HK-2 (cell line): ENCODE measurements at regions not wholly inside any gene's neighbourhood (a gene's known extent, or its start where the extent isn't known, plus 50 kb on each side); places are given as distances from the start of the nearest gene placed in this dataset.

Experiments used
- DNase-seq: peaks from one replicate; pipeline ENCODE4 v3.0.0-alpha.2; 2018; ENCODE audit not compliant: unreplicated experiment

GRCh38 chr1:94707321-94708298 is 112.5 kb upstream of the SLC44A3 start:
- no peak for DNase-seq

- DNase-seq, result no peak
Observed at GRCh38 chr1:94702442-94702815, 117.7 kb upstream of the SLC44A3 start.

- DNase-seq, result no peak
Observed at GRCh38 chr1:94701796-94702441, 118.2 kb upstream of the SLC44A3 start.

DNA sequence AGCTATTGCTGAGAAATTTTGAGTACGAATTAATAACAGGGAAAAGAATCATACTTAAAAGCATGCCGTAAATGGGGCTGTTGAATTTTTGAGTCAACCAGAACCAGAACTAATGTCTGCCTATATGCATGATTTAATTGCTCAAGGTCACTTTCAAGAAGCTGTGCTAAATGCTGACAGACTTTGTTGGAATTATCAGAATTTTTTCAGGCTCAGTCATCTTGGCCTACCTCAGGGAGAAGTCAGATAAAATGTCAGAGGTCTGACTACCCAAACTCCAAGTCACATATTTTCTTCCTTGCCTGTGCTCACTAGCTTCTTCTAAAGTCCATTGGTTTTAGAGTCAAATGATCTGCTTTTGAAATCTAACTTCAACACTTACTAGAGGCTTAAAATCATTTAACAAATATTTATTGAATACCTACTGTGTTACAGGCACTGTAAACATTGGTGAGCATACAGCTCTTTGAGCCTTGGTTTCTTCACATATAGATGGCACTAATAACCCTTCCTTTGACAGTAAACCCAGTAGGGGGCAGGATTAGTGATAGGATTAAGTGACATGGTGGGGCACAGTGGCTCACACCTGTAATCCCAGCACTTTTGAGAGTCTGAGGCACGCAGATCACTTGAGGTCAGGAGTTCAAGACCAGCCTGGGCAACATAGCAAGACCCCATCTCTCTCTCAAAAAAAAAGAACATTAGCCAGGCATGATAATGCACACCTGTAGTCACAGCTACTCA is 121.2 kb upstream of the SLC44A3 start:
- no peak for DNase-seq

DNA sequence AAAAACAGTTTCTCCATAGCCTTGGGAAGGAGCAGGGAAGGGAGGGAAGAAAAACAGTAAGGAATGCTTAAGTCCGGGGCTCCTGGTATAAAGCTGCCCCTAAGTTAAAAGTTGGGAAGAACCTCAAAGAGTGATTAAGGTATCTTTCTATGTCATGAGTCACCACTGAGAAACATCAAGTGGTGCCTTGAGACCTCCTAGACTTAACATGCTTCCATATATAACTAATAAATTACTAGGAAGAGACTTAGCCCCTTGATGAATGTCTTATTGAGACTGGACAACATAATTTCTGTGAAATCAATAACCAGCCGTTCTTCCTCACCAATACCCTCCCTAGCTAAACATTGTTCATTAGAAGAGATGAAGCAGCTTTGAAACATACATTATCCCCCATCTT is 121.8 kb upstream of the SLC44A3 start:
- DNase-seq, result no peak

DNA sequence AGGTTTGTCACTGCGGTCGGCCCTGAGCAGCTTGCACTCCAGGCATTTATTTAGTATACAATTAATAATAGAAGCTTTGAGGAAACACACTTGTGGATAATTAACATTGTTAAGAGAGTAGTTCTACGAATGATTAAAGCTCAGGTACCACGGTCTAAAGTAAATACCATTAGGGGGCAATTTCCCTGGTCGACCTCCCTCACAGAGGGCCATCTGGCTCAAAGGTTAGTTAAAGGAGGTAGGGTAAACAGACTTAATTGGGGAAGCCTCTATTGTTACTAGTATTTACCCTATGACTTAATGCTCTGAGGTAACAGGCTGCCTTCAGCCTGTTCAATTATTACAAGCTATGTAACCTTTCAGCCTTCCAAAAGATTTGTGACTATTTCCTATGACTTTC is 122.3 kb upstream of the SLC44A3 start:
- peak; percentile 42 for DNase-seq

GRCh38 chr1:94694226-94694915 is 125.8 kb upstream of the SLC44A3 start:
- DNase-seq, result no peak

- no peak for DNase-seq
Observed at GRCh38 chr1:94693435-94693834, 126.7 kb upstream of the SLC44A3 start.

GRCh38 chr1:94693029-94693428 is 127.1 kb upstream of the SLC44A3 start:
- DNase-seq, result no peak

- no peak for DNase-seq
Observed at GRCh38 chr1:94688646-94689045, 131.5 kb upstream of the SLC44A3 start.

DNA sequence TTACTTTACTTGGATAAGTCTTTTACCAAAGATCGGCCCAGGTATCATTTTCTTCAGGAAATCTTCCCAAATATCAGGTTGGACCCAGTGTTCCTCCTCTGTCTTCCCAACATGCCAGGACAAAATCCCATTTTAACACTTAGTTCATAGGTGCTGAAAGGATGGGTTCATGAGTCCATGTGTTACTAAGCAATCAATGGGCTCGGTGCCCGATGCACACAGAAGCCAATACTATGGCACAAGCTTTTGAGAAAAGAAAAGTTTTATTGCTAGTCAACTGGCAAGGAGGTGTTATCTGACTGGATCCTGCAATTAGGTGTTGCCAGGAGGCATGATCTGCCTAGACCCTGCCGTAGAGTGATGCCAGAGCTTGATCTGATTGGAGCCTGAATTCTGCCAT is 133.3 kb upstream of the SLC44A3 start:
- no peak for DNase-seq

GRCh38 chr1:94684690-94685250 is 135.4 kb upstream of the SLC44A3 start:
- no peak for DNase-seq

DNA sequence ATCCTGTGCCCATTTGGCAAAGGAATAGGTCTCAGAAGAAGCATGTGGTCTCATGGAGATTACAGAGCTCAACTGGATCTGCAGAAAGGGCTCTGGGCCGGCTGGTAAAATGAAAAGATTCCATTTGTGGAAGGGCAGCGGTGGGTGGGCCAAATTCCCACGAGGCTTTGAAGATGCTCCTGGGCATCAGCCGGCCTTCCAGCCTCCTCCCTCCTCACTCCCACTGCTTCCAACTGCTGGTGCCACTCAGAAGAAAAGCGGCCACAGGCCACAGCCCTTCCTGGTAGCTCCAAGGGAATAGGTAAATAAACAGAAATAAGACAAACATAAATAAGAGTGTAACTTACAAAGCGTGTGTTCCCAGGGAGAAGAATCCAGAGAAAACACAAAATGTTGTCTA is 136.3 kb upstream of the SLC44A3 start:
- DNase-seq, result no peak

DNA sequence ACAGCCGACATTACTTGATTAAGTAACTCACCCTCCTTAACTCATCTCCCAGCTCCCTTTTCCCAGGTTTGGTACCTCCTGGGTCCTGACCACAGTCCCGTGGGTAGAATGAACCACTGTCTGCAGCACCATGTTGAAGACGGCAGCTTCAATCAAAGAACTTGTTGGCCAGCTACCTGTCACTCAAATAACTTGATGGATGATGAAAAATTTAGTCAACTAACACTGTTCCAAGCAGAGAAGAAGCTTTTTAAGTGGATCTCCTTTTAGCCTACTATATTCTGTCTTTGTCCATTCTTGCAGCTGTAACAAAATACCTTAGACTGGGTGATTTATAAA is 138.4 kb upstream of the F3 start:
- no peak for DNase-seq

- DNase-seq, result no peak
Observed at GRCh38 chr1:94679332-94680038, 137.9 kb upstream of the F3 start.

DNA sequence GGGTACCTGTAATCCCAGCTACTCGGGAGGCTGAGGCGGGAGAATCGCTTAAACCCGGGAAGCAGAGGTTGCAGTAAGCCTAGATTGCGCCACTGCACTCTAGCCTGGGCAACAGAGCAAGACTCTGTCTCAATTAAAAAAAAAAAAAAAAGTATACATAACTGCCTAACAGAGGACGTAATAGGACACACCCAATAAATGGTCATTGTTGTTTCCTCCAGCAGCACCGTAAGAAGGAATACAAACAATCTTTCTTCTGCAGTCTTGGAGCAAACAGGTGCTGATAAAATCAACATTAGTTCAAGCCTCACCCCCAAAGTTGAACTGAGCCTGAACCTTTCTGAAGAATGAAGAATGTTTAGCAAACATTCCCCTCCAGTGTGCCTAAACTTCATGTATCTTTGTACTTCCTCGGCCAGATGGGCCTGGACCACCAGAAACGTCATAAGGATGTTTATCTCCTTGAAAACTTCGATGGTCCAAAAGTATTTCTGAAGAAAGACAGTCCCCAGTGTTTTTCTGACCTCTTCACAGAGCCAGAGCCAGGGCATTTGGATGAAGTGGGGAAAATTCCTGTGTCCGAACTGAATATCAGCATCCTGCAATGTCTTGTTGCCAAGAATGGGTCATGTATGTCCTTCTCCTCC is 136.8 kb upstream of the F3 start:
- DNase-seq, result no peak

GRCh38 chr1:94677714-94678113 is 136.2 kb upstream of the F3 start:
- no peak for DNase-seq

GRCh38 chr1:94677087-94677486 is 135.5 kb upstream of the F3 start:
- no peak for DNase-seq

GRCh38 chr1:94676686-94677085 is 135.1 kb upstream of the F3 start:
- DNase-seq, result no peak

DNA sequence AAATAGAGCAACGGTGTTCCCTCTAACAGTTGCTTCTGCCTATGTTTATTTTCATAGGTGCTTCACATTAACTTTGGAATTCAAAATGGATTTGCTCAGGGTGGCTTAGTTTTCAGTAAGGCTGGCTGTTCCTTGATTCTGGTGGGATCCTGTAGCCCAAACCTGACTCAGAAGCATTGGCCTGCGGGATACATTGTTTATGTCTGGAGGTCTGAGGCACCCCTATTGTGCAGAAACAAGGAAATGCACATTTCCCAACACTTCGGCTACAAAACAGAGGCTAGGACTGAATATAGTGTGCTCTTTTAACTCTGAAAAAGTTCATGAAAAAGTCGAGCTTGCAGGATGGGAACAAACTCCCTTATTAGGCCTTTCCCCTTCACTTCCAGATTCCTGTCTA is 133.8 kb upstream of the F3 start:
- no peak for DNase-seq

- DNase-seq, result no peak
Observed at GRCh38 chr1:94674876-94675275, 133.3 kb upstream of the F3 start.
